HL-60 (cell line): ENCODE measurements at regions not wholly inside any gene's neighbourhood (a gene's known extent, or its start where the extent isn't known, plus 50 kb on each side); places are given as distances from the start of the nearest gene placed in this dataset.

Experiments
- DNase-seq, 2 experiments: peaks; one replicate each; pipeline ENCODE4 v3.0.0-alpha.2; 2010 to 2020; ENCODE audit warnings: low read depth in 1 of 2, low spot score in 1 of 2
- H3K27ac ChIP-seq: fragments of 250-450 bp; sonication (Bioruptor Pico); replicated peaks from 2 replicates; pipeline ENCODE4 v1.5.1; 2020; ENCODE audit warnings: mild to moderate bottlenecking, moderate library complexity
- H3K27me3 ChIP-seq: fragments of 250-450 bp; sonication (Bioruptor Pico); 2 replicates; pipeline ENCODE4 v1.5.1; 2021; ENCODE audit warnings: mild to moderate bottlenecking, moderate library complexity; ENCODE audit not compliant: insufficient read depth, poor library complexity, severe bottlenecking
- H3K4me3 ChIP-seq: replicated peaks from 2 replicates; pipeline ENCODE4 v1.5.1; 2011; ENCODE audit warnings: mild to moderate bottlenecking, control low read depth, low read length; ENCODE audit not compliant: insufficient read depth
- GABPA ChIP-seq: IDR thresholded peaks from 2 replicates; pipeline ENCODE4 v1.6.1; 2012; ENCODE audit warnings: low read depth
- POLR2AphosphoS5 ChIP-seq: IDR thresholded peaks from 2 replicates; pipeline ENCODE4 v1.6.1; 2012; ENCODE audit warnings: low read depth
- SPI1 ChIP-seq: IDR thresholded peaks from 2 replicates; pipeline ENCODE4 v1.6.1; 2012; ENCODE audit warnings: low read depth, mild to moderate bottlenecking, borderline replicate concordance
- TF ChIP-seq, protein P1 (sequence below): IDR thresholded peaks from 2 replicates; pipeline ENCODE4 v1.6.1; 2012; ENCODE audit warnings: low read depth; ENCODE audit not compliant: insufficient replicate concordance
- TF ChIP-seq, protein P2 (sequence below): IDR thresholded peaks from one replicate; pipeline ENCODE4 v1.5.1; 2011; ENCODE audit warnings: low read length, control low read depth, inconsistent platforms; ENCODE audit not compliant: insufficient read depth

DNA sequence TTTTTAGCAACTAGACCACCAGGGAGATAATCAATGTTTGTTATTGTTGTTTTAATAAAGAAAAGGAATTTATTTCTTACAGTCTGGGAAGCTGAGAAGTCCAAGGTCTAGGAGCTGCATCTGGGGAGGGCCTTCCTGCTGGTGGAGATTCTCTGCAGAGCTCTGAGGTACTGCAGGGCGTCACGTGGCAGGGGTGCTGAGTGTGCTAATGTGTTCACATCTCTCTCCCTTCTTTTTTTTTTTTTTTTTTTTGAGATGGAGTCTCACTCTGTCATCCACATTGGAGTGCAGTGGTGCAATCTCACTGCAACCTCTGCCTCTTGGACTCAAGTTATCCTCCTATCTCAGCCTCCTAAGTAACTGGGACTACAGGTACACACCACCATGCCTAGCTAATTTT is 150.9 kb upstream of the TRIM24 start:
- no peak overlapping the region for H3K27ac ChIP-seq
- H3K4me3 ChIP-seq, result no peak overlapping the region
- TF ChIP-seq, protein P1, sequence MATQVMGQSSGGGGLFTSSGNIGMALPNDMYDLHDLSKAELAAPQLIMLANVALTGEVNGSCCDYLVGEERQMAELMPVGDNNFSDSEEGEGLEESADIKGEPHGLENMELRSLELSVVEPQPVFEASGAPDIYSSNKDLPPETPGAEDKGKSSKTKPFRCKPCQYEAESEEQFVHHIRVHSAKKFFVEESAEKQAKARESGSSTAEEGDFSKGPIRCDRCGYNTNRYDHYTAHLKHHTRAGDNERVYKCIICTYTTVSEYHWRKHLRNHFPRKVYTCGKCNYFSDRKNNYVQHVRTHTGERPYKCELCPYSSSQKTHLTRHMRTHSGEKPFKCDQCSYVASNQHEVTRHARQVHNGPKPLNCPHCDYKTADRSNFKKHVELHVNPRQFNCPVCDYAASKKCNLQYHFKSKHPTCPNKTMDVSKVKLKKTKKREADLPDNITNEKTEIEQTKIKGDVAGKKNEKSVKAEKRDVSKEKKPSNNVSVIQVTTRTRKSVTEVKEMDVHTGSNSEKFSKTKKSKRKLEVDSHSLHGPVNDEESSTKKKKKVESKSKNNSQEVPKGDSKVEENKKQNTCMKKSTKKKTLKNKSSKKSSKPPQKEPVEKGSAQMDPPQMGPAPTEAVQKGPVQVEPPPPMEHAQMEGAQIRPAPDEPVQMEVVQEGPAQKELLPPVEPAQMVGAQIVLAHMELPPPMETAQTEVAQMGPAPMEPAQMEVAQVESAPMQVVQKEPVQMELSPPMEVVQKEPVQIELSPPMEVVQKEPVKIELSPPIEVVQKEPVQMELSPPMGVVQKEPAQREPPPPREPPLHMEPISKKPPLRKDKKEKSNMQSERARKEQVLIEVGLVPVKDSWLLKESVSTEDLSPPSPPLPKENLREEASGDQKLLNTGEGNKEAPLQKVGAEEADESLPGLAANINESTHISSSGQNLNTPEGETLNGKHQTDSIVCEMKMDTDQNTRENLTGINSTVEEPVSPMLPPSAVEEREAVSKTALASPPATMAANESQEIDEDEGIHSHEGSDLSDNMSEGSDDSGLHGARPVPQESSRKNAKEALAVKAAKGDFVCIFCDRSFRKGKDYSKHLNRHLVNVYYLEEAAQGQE, result no peak
- TF ChIP-seq SPI1 (no peak), GABPA (no peak), POLR2AphosphoS5 (no peak)
- TF ChIP-seq, protein P2, sequence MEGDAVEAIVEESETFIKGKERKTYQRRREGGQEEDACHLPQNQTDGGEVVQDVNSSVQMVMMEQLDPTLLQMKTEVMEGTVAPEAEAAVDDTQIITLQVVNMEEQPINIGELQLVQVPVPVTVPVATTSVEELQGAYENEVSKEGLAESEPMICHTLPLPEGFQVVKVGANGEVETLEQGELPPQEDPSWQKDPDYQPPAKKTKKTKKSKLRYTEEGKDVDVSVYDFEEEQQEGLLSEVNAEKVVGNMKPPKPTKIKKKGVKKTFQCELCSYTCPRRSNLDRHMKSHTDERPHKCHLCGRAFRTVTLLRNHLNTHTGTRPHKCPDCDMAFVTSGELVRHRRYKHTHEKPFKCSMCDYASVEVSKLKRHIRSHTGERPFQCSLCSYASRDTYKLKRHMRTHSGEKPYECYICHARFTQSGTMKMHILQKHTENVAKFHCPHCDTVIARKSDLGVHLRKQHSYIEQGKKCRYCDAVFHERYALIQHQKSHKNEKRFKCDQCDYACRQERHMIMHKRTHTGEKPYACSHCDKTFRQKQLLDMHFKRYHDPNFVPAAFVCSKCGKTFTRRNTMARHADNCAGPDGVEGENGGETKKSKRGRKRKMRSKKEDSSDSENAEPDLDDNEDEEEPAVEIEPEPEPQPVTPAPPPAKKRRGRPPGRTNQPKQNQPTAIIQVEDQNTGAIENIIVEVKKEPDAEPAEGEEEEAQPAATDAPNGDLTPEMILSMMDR, result no peak
- H3K27me3 ChIP-seq, result no peaks in the 10 kb centered on the region
- no peak for DNase-seq

DNA sequence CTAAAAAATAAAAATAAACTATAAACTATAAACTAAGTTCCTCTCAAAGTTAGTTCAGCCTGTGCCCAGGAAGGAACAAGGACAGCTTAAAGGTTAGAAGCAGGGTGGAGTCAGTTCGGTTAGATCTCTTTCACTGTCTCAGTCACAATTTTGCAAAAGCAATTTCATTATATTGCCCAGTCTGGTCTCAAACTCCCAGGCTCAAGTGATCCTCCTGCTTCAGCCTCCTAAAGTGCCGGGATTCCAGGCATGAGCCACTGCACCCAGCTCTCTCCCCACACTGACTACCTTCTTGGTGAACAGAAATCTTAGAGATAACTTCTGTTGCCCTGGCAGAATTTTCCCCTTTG is 146.3 kb upstream of the TRIM24 start:
- DNase-seq, result no peak
- TF ChIP-seq, protein P1, result no peak
- TF ChIP-seq GABPA (no peak), SPI1 (no peak)
- TF ChIP-seq, protein P2, result no peak
- Histone ChIP-seq H3K27ac (no peak overlapping the region), H3K27me3 (no peaks in the 10 kb centered on the region), H3K4me3 (no peak overlapping the region)

DNA sequence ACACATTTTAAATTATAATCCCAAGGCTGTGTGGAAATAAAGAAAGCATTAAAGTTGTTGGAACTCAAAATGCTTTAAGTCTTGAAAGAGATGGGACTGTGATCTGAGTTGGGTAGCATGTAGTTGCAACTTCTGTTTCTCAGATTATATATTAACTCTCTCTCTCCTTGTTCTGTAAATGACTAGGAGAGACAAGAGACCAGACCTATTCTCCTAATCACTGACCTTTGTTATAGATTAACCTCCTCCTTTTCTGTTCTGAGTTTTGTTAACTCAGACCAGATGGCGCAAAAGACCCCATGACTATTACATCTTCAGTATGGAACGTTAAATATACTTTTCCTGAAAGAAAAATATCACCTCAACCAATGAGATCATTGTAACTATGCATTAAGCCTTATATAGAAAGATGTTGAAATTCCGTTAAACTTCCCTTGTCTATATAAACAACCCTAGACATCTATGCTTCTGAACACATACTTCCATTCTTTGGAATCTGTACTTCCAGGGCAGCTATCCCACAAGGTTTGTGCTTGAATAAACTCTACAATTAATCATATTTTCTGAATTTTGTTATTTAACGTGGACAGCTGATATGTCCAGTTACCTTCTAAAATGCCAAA is 143.5 kb upstream of the TRIM24 start:
- TF ChIP-seq POLR2AphosphoS5 (no peak), GABPA (no peak), SPI1 (no peak)
- TF ChIP-seq, protein P1, result no peak
- TF ChIP-seq, protein P2, result no peak
- no peak for DNase-seq
- no peak overlapping the region for H3K4me3 ChIP-seq
- no peaks in the 10 kb centered on the region for H3K27me3 ChIP-seq
- no peak overlapping the region for H3K27ac ChIP-seq
